ENCODE measurements at regions not wholly inside any gene's neighbourhood (a gene's known extent, or its start where the extent isn't known, plus 50 kb on each side); places are given as distances from the start of the nearest gene placed in this dataset.

GRCh38 chr3:10766049-10766705, 49.9 kb upstream of the SLC6A11 start:
- intact Hi-C loops (cut with DNase I, micrococcal nuclease), result loop anchor here in 1 of 2 donors (10.0 kb wide), 1 partner anchor 289 kb away; no protein-coding TSS in a partner anchor
- ATAC-seq, result no peak
- DNase-seq, result no peak
